HG03432 (cell line): ENCODE measurements at regions not wholly inside any gene's neighbourhood (a gene's known extent, or its start where the extent isn't known, plus 50 kb on each side); places are given as distances from the start of the nearest gene placed in this dataset.

Source experiments
- ATAC-seq: cut with Tn5 transposase; IDR thresholded peaks from one replicate; pipeline ENCODE4 v1.9.1; 2021; ENCODE audit warnings: mild to moderate bottlenecking, moderate library complexity; ENCODE audit not compliant: unreplicated experiment

DNA sequence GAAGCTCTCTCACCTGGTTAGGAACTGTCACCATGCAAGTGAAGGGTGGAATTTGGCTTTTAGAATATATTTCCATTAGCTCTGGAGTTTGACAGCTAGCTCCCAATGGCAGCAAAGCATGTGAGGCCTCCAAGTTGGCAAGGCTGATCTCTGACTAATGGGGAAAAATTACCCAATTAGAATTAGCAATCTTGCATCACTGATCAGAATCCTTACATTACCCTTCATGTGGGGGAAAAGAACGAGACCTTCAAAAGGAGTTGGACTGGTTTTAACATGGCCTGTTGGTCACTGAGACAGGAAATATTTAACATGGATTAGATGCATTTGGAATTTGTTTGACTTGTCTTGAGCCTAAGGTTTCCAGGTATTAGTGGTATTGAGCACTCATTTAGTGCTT lies 192.3 kb upstream of the GDNF start:
- no peak for ATAC-seq

DNA sequence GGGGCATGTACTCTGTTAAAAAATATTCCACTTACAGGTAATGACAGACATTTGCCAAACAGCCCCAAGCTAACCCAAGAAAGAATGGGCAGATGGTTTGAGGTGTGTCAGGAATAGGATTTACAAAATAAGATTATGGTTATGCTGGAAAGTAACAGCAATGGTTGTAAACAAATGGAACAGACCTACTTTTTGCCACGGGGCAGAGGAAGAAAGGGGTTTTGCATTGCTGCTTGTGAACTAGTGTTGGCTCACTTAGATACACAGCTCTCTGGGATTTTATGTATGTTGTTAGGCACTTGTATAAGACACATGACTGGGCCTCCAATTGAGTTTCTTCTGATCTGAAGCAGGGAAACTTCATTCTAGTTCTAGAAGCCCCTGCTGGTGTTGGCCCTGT lies 191.5 kb upstream of the GDNF start:
- no peak for ATAC-seq

DNA sequence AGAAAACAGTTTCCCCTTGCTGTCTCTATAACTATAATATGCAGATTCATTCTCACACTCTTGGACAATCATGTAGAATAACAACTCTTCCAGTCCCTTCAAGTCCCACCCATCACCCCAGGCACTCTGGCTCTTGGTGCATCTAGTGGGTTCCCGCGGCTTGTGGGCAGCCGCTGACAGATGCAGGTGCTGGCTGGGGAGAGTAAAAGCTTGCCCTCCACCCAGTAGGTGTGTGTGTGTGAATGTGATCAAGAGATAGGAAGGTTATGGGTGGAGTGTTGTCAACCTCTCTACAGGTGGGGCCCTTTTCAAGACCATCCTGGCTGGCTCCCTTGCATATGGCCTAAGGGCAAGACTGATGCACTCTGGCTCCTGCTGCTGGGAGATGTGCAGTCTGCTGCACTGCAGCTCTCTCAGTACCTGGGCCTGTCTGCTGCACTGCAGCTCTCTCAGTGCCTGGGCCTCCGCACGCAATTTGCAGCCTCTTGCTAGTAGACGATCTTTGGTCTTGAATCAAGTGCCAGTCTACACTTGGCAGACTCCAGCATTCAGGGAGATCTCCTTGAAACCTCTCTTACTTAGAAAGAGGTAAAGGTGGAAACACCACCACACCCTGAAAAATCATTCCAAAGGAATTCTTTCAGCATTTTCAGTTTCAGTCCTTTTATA lies 189.7 kb upstream of the GDNF start:
- no peak for ATAC-seq

DNA sequence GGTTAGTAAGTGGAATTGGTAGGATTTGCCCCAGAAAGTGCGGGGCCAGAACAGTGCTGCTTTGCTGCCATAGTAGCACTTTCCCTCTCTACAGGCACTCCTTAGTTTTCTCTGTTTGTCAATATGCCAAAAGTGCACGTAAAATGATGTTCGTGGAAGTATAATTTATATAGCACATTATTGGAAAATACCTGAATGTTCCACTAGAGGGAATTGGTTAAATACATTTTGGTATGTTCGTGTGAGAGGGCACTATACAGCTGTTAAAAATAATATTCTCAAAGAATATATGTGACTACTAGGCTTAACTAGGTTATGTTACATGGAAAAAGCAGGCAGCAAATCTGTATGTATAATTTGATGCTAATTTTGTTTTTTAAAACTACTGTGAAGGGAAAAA lies 184.0 kb upstream of the GDNF start:
- ATAC-seq = no peak

DNA sequence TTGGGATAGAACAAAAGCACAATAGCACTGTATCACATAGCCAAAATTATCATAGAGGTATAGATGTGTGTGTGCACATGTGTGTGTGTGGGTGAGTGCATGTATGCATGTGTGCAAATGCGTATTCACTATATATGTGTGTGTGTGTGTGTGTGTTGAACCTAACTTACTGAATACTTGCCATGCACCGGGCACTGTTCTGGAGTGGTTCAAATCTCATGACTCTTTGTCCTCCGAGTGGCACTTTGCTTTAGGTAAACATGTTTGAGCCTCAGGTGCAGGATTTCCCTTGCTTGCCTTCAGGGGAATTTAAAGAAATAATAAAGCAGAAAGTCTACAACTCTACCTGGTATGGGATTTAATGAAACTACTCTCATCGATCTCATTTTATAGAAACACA lies 183.5 kb upstream of the GDNF start:
- no peak for ATAC-seq

DNA sequence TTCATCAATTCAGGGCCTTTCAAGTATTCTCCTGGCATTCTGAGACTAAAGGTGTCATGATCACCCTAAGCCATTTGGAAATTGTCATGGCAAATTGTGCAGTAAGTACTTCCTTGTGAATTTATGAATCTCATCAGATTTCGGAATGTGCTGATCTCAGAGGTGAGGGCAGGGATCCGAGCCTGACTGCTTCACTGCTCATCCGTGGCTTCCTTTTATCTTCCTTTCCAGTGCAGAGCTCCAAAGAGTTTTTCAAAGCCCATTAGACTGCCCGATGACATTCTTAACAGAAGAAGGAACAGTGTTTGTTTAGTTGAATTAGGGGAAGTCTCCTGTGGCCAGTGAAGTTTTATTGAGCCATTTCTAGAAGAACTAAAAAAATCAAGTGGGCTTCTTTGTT lies 182.8 kb upstream of the GDNF start:
- no peak for ATAC-seq

DNA sequence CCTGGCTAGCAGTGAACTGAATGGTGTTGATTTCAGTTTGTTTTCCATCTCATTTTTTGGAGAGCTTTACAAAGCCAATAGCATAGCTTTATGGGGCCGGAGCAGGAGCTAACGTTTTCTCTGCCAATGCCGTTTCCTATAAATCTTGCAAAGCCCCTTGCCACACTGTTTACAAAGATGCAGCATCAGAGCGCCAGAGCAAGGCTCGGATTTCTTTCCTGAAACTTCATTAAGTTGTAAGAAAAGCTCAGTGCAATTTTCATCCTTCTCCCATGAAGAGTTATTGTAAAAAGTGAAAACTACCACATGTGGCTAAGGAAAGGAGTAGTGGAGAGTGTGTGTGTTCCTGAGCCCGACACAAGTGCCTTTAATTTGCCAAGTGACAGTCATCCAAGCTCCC lies 178.2 kb upstream of the GDNF start:
- no peak for ATAC-seq

DNA sequence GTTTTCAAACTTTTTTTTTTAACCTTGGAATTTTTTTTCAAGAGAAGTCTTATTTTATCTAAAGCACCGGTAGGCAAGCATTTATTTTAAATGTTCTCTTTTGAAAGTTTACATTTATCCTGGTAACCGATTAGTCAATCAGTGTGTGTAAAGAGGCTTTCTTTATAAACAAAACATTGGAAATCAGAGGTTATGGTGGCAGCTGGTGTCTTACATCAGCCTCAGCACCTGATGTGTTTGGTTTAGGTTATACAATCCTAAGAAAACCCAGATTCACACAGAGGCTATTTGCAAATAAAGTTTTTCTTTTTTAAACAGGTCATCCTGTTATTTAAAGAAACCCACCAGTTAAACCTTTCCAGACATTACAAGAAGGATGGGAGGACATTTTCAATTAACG lies 173.3 kb upstream of the GDNF start:
- ATAC-seq = no peak

DNA sequence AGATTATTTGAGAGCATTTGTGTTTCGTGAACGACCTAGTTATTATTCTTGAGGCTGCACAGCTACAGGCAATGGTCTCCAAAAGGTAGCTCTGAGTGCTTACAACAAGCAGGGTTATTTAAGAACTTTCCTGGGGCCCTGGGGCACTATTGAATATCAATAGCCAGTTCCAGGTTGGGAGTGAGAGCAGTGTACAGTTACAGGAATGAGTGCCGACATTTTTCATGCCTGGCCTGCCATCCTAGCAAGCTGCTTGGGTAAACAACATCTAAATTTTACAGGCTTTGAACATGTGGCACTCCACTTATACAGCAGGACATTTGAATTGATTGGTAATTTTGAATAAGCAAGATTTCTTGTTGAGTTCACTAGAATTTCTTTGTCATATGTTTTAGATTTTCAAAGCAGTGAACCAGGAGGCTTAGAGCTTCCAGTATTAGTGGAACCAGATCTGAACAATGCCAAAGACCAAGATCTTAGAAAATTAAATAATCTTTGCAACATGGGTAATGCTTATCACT lies 171.9 kb upstream of the GDNF start:
- ATAC-seq = no peak

DNA sequence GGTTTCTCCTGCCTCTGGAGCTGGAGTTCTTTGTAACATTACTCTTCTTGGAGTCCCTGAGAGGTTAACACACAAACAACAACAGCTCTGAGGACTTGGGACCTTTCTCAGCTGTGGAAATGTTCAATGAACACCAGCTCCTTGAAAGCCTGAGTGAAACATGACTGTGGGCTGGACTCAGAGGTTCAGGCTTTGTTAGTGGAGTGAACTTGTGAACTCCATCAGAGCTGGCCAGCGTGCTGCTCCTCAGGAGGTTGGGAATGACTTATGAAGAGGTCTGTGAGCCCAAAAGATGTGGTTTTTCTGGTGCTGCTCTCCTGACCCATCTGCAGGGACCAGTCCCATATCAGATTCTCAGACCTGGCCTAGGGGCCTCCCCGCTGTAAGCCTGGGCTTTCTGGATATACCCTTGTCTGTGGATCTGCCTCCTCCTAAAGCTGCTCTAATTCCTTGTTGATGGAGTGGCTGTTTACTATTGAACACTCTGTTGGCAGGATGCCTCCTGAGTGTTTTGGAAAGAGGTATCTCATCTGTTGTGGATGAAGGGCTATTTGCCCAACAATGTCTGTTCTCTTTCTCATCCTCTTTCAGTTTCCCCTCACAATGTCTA lies 170.0 kb upstream of the GDNF start:
- no peak for ATAC-seq

DNA sequence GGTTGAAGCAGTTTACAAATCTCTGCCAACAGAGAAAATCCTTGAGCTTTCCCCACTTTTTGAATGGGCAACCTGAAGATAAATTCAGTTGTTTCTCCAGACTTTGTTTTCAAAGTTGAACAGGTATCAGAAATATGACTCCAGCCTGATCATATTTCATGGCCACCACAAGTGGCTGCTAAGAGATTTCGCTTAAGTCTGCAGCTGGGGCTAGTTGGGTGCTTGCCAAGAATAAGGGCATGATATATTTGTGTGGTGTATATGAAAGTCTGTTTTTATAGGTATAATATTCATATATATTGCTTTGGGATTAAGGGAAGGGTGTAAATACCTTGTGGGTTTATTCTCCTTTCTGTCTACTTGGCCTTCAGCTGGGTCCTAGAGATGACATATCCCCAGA lies 168.4 kb upstream of the GDNF start:
- ATAC-seq = no peak

DNA sequence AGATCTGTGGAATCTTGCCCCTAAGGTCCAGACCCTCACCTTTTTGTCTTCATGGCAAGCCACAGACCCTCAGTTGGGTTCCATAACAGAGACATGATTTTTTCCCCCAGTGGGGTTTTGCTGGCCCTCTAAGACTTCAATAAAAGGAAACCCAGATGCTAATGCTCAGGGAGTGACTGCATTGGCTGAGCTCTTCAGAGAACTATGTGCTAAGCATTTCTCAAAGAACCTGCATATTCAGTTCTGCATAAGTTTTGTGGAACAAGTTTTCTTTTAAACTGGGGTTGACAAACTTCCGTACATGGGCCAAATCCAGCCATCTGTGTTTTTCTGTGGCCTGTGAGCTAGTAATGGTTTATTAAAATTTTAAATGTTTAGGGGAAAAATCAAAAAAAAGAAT lies 159.8 kb upstream of the GDNF start:
- no peak for ATAC-seq

DNA sequence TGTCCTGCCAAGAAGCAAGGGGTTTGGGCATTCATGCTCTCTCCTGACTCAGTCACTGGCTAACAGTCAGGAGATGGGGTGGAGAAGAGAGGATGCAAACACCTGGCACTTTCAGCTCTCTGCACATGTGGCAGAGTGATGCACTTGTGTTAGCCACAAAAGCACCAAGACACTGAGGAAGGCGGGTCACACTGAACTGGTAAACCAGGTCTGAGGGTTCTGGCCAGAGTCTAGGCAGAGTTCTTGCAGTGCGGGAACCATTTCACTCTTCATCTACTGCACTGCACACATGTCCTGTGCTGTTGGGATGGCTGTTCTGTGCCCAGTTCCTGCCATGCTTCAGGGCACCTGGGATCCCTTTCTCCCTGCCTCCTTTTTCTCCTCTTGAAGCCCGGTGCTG lies 157.1 kb upstream of the GDNF start:
- no peak for ATAC-seq

DNA sequence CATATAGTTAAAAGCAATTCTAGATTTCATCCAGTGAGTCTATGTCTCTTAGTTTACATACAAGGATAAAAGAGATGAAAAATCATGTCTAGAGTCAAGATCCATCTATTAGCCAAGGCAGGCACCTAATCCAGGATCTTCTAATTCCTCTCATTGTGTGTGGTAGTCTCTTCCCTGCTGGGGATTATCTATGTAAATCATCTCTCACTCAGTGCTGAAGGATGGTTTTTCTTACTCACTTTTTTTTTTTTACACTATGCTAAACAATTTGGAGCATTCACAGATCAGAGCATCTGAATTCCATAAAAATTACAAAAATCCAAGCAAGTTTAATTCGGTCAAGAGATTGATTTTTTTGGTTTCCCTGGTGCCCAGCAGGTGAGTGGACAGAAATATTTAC lies 154.9 kb upstream of the GDNF start:
- no peak for ATAC-seq

DNA sequence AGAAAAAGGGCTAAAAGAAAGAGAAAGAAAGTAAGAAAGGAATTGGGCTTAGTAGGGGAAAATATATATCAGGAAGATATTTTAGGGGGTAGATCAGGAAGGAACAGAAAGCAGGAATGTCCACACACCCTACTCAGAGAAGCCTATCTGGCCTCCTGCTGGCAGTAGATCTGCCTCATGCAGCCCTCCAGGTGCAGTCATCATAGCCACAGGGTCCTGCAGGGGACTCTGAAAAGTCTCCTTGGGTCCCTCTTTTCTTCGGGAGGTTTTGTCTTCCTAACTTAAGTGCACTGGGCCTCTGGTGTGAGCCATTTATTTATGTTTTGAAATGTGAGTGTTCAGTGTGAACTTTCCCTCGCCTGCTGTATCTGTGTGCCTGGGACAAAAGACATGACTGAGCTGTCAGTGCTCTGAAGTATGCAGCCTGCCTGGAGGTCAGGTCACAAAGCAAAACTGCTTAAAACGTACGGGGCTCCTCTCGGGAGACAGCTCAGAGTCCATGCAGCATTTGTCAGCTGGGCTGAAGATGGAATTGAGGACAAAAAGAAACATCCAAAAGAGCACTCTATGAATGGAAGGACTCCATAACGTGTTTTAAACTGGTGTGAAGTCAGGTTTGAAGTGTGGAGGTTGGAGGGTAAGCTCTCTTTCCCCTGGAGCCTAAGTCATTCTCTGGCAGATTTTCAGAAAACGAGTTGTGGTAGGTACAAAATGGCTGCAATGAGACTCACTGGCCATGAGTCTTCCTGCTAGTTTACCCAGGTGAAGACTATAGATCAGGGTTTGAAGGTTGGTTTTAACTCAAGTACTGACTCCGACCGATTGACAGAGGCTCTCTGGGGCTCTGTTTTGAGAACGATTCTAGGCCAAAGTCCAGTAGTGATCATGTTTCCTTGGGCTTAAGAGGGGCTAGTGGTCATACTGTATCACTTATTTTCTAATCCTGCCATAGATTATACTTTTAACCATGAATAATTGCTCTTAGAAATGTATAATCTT lies 151.8 kb upstream of the GDNF start:
- no peak for ATAC-seq

DNA sequence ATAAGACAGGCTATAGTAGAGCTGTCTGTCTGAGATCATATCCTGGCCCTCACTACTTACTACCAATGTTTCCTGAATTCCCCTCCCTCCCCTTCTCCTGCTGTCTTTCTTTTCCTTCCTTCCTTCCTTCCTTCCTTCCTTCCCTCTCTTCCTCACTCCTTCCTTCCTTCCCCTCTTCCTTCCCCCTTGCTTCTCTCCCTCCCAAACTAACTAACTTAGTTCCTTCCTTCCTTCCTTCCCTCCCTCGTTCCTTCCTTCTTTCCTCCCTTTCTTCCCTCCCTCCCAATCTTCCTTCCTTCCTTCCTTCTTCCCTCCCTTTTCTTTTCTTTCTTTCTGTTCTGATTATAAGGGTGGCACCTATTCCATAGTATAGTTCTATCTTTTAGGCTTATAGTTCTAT lies 150.0 kb upstream of the GDNF start:
- ATAC-seq = no peak

DNA sequence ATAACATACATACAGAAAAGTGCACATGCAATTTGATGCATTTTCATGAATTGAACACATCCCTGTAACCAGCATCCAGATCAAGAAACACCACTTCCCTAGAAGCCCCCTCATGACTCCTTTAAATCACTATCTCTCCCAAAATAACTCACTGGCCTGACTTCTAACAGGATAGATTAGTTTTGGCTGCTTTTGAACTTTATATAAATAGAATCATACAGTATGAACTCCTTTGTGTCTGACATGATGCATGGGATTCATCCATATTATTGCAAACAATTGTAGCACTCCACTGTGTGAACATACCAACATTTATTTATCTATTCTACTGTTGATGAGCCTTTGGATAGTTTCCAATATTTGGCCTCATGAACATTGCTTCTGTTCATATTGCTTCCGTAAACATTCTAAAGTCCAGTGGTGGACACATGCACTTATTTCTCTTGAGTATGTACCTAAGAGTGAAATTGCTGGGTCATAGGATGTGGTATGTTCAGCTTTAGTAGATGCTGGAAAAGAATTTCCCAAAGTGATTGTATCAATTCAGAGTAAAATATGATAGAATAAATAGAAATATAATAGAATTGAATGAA lies 148.7 kb upstream of the GDNF start:
- no peak for ATAC-seq

DNA sequence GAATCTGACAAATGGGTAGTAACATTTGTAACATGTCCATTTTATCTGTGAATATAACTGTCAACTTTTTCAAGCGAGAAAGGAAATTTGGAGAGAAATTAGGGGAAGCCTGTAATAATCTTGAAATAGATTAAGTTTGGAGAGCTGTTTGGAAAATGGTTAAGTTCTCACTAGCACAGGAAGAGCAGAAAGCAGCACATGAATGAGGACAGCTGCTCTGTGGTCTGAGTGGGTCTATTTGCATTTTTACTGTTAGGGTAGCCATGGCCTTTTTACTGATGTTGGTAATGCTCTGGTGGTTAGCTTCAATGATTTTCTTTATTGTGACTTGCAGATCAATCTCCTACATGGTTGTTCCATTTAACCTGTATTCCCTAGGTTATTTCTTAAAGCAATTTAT lies 144.5 kb upstream of the GDNF start:
- ATAC-seq = no peak

DNA sequence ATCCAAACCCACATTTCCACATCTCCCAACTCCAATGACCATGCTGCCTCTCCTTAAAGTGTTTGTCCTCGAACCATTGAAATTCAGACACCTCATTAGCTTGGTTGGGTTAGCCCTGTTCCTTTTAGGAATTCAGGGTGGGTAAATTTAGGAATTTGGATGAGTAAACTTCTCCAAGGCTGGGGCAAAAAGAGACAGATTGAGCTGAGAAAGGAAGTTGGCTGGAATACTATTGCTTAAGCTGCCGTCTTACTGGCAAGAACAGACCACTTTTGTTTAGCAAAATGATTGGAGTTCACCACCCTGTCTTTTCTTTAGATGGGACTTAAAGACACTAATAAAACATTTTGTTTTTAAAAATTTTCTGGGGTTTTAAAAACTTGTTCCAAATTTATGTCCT lies 143.6 kb upstream of the GDNF start:
- ATAC-seq = no peak

DNA sequence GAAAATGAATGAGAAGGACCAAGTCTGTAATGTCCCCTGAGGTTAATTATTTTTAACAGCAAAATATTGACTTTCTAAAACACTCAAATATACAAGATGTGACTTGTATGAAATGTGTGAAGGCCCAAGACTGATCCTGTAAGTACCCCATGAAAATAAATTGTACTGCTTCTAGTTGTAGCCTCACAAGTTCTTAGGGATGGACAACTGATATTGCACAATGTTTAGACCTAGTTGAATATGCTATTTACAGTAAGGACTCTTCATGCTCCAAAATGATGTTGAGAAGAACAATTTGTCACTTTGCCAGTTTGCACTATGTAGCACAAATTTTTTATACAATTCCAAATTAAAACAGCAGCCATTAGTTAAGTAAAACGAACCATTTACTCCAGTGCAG lies 139.7 kb upstream of the GDNF start:
- ATAC-seq = no peak

DNA sequence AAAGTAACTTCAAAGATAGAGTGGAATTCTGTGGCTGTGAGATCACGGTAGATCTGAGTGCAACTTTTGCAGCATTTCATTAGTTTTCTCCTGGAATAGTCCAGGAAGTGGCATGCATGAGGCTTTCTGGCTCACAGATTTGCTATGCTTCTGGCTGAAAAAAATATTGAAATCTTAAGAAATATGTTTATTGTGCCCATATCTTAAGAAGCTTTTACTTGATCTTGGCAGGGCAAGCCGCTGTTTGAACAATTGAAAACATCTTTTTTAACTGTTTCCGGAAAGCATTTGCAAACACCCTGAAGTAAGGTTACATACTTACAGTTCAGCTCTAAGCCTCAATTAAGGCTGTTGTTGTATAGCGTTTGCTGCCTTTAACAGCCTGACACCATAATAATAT lies 135.7 kb upstream of the GDNF start:
- no peak for ATAC-seq
